Stimulated activated naive B cell treated with anti-CD40 and anti-IgM and Interleukin-4, amounts not matched to agents 10 μg/mL and 1 μg/mL and 100 μg/mL, for 72 hours (primary cell): ENCODE measurements at regions not wholly inside any gene's neighbourhood (a gene's known extent, or its start where the extent isn't known, plus 50 kb on each side); places are given as distances from the start of the nearest gene placed in this dataset.
"Not testable (repeated sequence)": the region's sequence is repeated elsewhere in the genome, so short reads cannot be mapped to it uniquely, and the experiment has no call there.

ENCODE experiments used
- ATAC-seq, 2 donors: fragments of 150-1000 bp; cut with Tn5 transposase; replicated peaks; 2 replicates each; pipeline ENCODE4 v1.10.0; 2021; ENCODE audit warnings: moderate library complexity in 1 of 2
- DNase-seq: peaks from one replicate; pipeline ENCODE4 v3.0.0; 2021
- H3K27ac Mint-ChIP-seq: one replicate; pipeline ENCODE4 v1.8.0; 2022; ENCODE audit warnings: mild to moderate bottlenecking, mixed read lengths
- H3K27me3 Mint-ChIP-seq, 2 donors: one replicate each; pipeline ENCODE4 v1.8.0; 2022; ENCODE audit warnings: mixed read lengths in 2 of 2
- H3K36me3 Mint-ChIP-seq, 2 donors: one replicate each; pipeline ENCODE4 v1.8.0; 2022; ENCODE audit warnings: mixed read lengths in 2 of 2, mild to moderate bottlenecking in 1 of 2
- H3K4me1 Mint-ChIP-seq, 2 donors: one replicate each; pipeline ENCODE4 v1.8.0; 2022; ENCODE audit warnings: mixed read lengths in 2 of 2, mild to moderate bottlenecking in 1 of 2
- H3K4me3 Mint-ChIP-seq, 2 donors: one replicate each; pipeline ENCODE4 v1.8.0; 2022; ENCODE audit warnings: mild to moderate bottlenecking in 2 of 2, mixed read lengths in 2 of 2, moderate library complexity in 1 of 2
- H3K9me3 Mint-ChIP-seq, 2 donors: one replicate each; pipeline ENCODE4 v1.8.0; 2022; ENCODE audit warnings: mixed read lengths in 2 of 2, mild to moderate bottlenecking in 1 of 2

- DNase-seq = no peak
- H3K4me3 Mint-ChIP-seq = no peak overlapping the region
- peaks cover 24 to 25% of the 10 kb centered on the region in 2 donors for H3K27me3 Mint-ChIP-seq
- H3K4me1 Mint-ChIP-seq = no peaks in the 10 kb centered on the region
- peaks cover 0 to 3% of the 10 kb centered on the region in 2 donors for H3K9me3 Mint-ChIP-seq
- ATAC-seq = no peak
- H3K27ac Mint-ChIP-seq = no peak overlapping the region
- H3K36me3 Mint-ChIP-seq = no peaks in the 10 kb centered on the region
Observed at GRCh38 chr13:74243637-74244526, 109.7 kb upstream of the KLF12 start.

GRCh38 chr13:74241343-74241742 is 107.1 kb upstream of the KLF12 start:
- peaks cover 9 to 16% of the 10 kb centered on the region in 2 donors for H3K27me3 Mint-ChIP-seq
- ATAC-seq, H3K9me3 Mint-ChIP-seq, H3K4me3 Mint-ChIP-seq, H3K36me3 Mint-ChIP-seq, H3K4me1 Mint-ChIP-seq, DNase-seq, H3K27ac Mint-ChIP-seq: not testable (repeated sequence)

- Mint-ChIP-seq H3K27me3 (peaks cover 0 to 6% of the 10 kb centered on the region in 2 donors), H3K9me3 (peaks cover 4 to 6% of the 10 kb centered on the region in 2 donors), H3K36me3 (no peaks in the 10 kb centered on the region), H3K4me1 (no peaks in the 10 kb centered on the region), H3K4me3 (no peak overlapping the region), H3K27ac (no peak overlapping the region)
- DNase-seq (no peak), ATAC-seq (no peak)
Observed at GRCh38 chr13:74230984-74231501, 96.8 kb upstream of the KLF12 start.

- Mint-ChIP-seq H3K4me3 (no peak overlapping the region), H3K9me3 (peaks cover 4 to 6% of the 10 kb centered on the region in 2 donors), H3K36me3 (no peaks in the 10 kb centered on the region), H3K4me1 (no peaks in the 10 kb centered on the region), H3K27me3 (peaks cover 0 to 6% of the 10 kb centered on the region in 2 donors), H3K27ac (no peak overlapping the region)
- DNase-seq (no peak), ATAC-seq (no peak)
Observed at GRCh38 chr13:74229242-74229641, 95.0 kb upstream of the KLF12 start.

- DNase-seq (no peak), ATAC-seq (no peak)
- Mint-ChIP-seq H3K4me3 (no peak overlapping the region), H3K27ac (no peak overlapping the region), H3K27me3 (peaks cover 5 to 13% of the 10 kb centered on the region in 2 donors), H3K9me3 (peaks cover 4 to 6% of the 10 kb centered on the region in 2 donors), H3K36me3 (no peaks in the 10 kb centered on the region), H3K4me1 (no peaks in the 10 kb centered on the region)
Observed at GRCh38 chr13:74227476-74228158, 93.4 kb upstream of the KLF12 start.

- Mint-ChIP-seq H3K27me3 (peaks cover 5 to 13% of the 10 kb centered on the region in 2 donors), H3K9me3 (peaks cover 4 to 6% of the 10 kb centered on the region in 2 donors), H3K4me3 (no peak overlapping the region), H3K4me1 (no peaks in the 10 kb centered on the region), H3K36me3 (no peaks in the 10 kb centered on the region), H3K27ac (no peak overlapping the region)
- DNase-seq = no peak
- no peak for ATAC-seq
Observed at GRCh38 chr13:74226791-74227475, 92.7 kb upstream of the KLF12 start.

GRCh38 chr13:74221752-74222151 is 87.5 kb upstream of the KLF12 start:
- H3K36me3 Mint-ChIP-seq = no peaks in the 10 kb centered on the region
- peaks cover 15 to 16% of the 10 kb centered on the region in 2 donors for H3K27me3 Mint-ChIP-seq
- DNase-seq (no peak), ATAC-seq (no peak)
- H3K27ac Mint-ChIP-seq = no peak overlapping the region
- no peaks in the 10 kb centered on the region for H3K9me3 Mint-ChIP-seq
- no peaks in the 10 kb centered on the region for H3K4me1 Mint-ChIP-seq
- H3K4me3 Mint-ChIP-seq = no peak overlapping the region

GRCh38 chr13:74219566-74219965 is 85.4 kb upstream of the KLF12 start:
- no peaks in the 10 kb centered on the region for H3K36me3 Mint-ChIP-seq
- H3K9me3 Mint-ChIP-seq = no peaks in the 10 kb centered on the region
- H3K27me3 Mint-ChIP-seq = peaks cover 16 to 23% of the 10 kb centered on the region in 2 donors
- no peak for DNase-seq
- peaks cover 2 to 6% of the 10 kb centered on the region in 2 donors for H3K4me1 Mint-ChIP-seq
- H3K27ac Mint-ChIP-seq = no peak overlapping the region
- no peak overlapping the region for H3K4me3 Mint-ChIP-seq
- ATAC-seq = no peak

GRCh38 chr13:74218291-74218690 is 84.1 kb upstream of the KLF12 start:
- peaks cover 5 to 6% of the 10 kb centered on the region in 2 donors for H3K4me1 Mint-ChIP-seq
- ATAC-seq = no peak
- H3K27me3 Mint-ChIP-seq = peaks cover 9 to 18% of the 10 kb centered on the region in 2 donors
- H3K9me3 Mint-ChIP-seq = no peaks in the 10 kb centered on the region
- H3K27ac Mint-ChIP-seq = no peak overlapping the region
- no peak for DNase-seq
- H3K36me3 Mint-ChIP-seq = no peaks in the 10 kb centered on the region
- H3K4me3 Mint-ChIP-seq = no peak overlapping the region

- Mint-ChIP-seq H3K4me1 (peaks cover 5 to 6% of the 10 kb centered on the region in 2 donors), H3K27me3 (peaks cover 9 to 18% of the 10 kb centered on the region in 2 donors), H3K36me3 (no peaks in the 10 kb centered on the region), H3K9me3 (no peaks in the 10 kb centered on the region), H3K4me3 (no peak overlapping the region), H3K27ac (no peak overlapping the region)
- ATAC-seq (no peak), DNase-seq (no peak)
Observed at GRCh38 chr13:74217811-74218210, 83.6 kb upstream of the KLF12 start.

- no peak for ATAC-seq
- H3K4me1 Mint-ChIP-seq = peaks cover 5 to 6% of the 10 kb centered on the region in 2 donors
- H3K27me3 Mint-ChIP-seq = peaks cover 5 to 21% of the 10 kb centered on the region in 2 donors
- no peaks in the 10 kb centered on the region for H3K36me3 Mint-ChIP-seq
- no peaks in the 10 kb centered on the region for H3K9me3 Mint-ChIP-seq
- no peak for DNase-seq
- no peak overlapping the region for H3K4me3 Mint-ChIP-seq
- H3K27ac Mint-ChIP-seq = no peak overlapping the region
Observed at GRCh38 chr13:74215420-74215819, 81.2 kb upstream of the KLF12 start.

GRCh38 chr13:74214321-74214720 is 80.1 kb upstream of the KLF12 start:
- Mint-ChIP-seq H3K36me3 (no peaks in the 10 kb centered on the region), H3K4me3 (no peak overlapping the region), H3K27ac (no peak overlapping the region), H3K4me1 (peaks cover 5 to 6% of the 10 kb centered on the region in 2 donors), H3K27me3 (peaks cover 5 to 15% of the 10 kb centered on the region in 2 donors), H3K9me3 (no peaks in the 10 kb centered on the region)
- DNase-seq = no peak
- no peak for ATAC-seq

- Mint-ChIP-seq H3K4me1 (peaks cover 5 to 6% of the 10 kb centered on the region in 2 donors), H3K4me3 (no peak overlapping the region), H3K27me3 (peaks cover 5 to 17% of the 10 kb centered on the region in 2 donors), H3K9me3 (no peaks in the 10 kb centered on the region), H3K27ac (no peak overlapping the region), H3K36me3 (no peaks in the 10 kb centered on the region)
- no peak for DNase-seq
- no peak for ATAC-seq
Observed at GRCh38 chr13:74210693-74211393, 76.6 kb upstream of the KLF12 start.

- Mint-ChIP-seq H3K4me1 (no peaks in the 10 kb centered on the region), H3K27ac (no peak overlapping the region), H3K36me3 (no peaks in the 10 kb centered on the region), H3K27me3 (peaks cover 16 to 22% of the 10 kb centered on the region in 2 donors), H3K9me3 (no peaks in the 10 kb centered on the region), H3K4me3 (no peak overlapping the region)
- no peak for DNase-seq
- no peak for ATAC-seq
Observed at GRCh38 chr13:74206855-74207254, 72.7 kb upstream of the KLF12 start.
